SK-N-SH treated with all-trans-retinoic acid at 6 μM for 48 hours (cell line): ENCODE measurements at regions not wholly inside any gene's neighbourhood (a gene's known extent, or its start where the extent isn't known, plus 50 kb on each side); places are given as distances from the start of the nearest gene placed in this dataset.

Experiments
- ATAC-seq: fragments of 200-7000 bp; cut with Tn5 transposase; 3 replicates; pipeline ENCODE4 v1.9.1; 2020; ENCODE audit warnings: mild to moderate bottlenecking, moderate library complexity
- ARNTL ChIP-seq: fragments of 450-650 bp; formaldehyde crosslinking; IDR thresholded peaks from 2 replicates; pipeline ENCODE4 v1.5.0; 2020; ENCODE audit warnings: low read depth, mild to moderate bottlenecking, moderate library complexity, borderline replicate concordance
- BACH2 ChIP-seq: fragments of 250-450 bp; sonication (Bioruptor Pico); IDR thresholded peaks from 2 replicates; pipeline ENCODE4 v1.9.0; 2021; ENCODE audit warnings: mild to moderate bottlenecking, borderline replicate concordance
- CSDC2 ChIP-seq: fragments of 250-450 bp; sonication (Bioruptor Pico); IDR thresholded peaks from 2 replicates; pipeline ENCODE4 v1.5.0; 2020; ENCODE audit warnings: mild to moderate bottlenecking, moderate library complexity
- CSRNP3 ChIP-seq: fragments of 250-450 bp; sonication (Bioruptor Pico); IDR thresholded peaks from 2 replicates; pipeline ENCODE4 v1.5.1; 2021; ENCODE audit warnings: mild to moderate bottlenecking, moderate library complexity
- ESRRG ChIP-seq: fragments of 250-450 bp; sonication (Bioruptor Pico); IDR thresholded peaks from 2 replicates; pipeline ENCODE4 v1.6.1; 2021; ENCODE audit warnings: mild to moderate bottlenecking
- GLIS3 ChIP-seq: fragments of 250-450 bp; sonication (Bioruptor Pico); IDR thresholded peaks from 2 replicates; pipeline ENCODE4 v1.5.0; 2020; ENCODE audit warnings: mild to moderate bottlenecking, moderate library complexity
- ISL1 ChIP-seq: fragments of 250-450 bp; sonication (Bioruptor Pico); IDR thresholded peaks from 2 replicates; pipeline ENCODE4 v2.1.2; 2022; ENCODE audit warnings: mild to moderate bottlenecking, moderate library complexity
- OSR1 ChIP-seq: fragments of 250-450 bp; sonication (Bioruptor Pico); IDR thresholded peaks from 2 replicates; pipeline ENCODE4 v1.8.0; 2022; ENCODE audit warnings: moderate library complexity, mild to moderate bottlenecking, inconsistent platforms
- PATZ1 ChIP-seq: fragments of 250-450 bp; sonication (Bioruptor Pico); IDR thresholded peaks from 2 replicates; pipeline ENCODE4 v1.8.0; 2020; ENCODE audit warnings: mild to moderate bottlenecking, moderate library complexity, borderline replicate concordance
- POU6F1 ChIP-seq: fragments of 250-450 bp; sonication (Bioruptor Pico); IDR thresholded peaks from 2 replicates; pipeline ENCODE4 v1.8.0; 2021; ENCODE audit warnings: low read depth, mild to moderate bottlenecking, moderate library complexity, borderline replicate concordance
- PPARA ChIP-seq: fragments of 250-450 bp; sonication (Bioruptor Pico); IDR thresholded peaks from 2 replicates; pipeline ENCODE4 v1.5.0; 2020; ENCODE audit warnings: mild to moderate bottlenecking, borderline replicate concordance
- RARB ChIP-seq: fragments of 250-450 bp; sonication (Bioruptor Pico); IDR thresholded peaks from 2 replicates; pipeline ENCODE4 v1.8.0; 2021; ENCODE audit warnings: mild to moderate bottlenecking, moderate library complexity
- SNAI2 ChIP-seq: fragments of 250-450 bp; sonication (Bioruptor Pico); IDR thresholded peaks from 2 replicates; pipeline ENCODE4 v1.5.0; 2020; ENCODE audit warnings: mild to moderate bottlenecking, moderate library complexity
- TOX ChIP-seq: fragments of 250-450 bp; sonication (Bioruptor Pico); IDR thresholded peaks from 2 replicates; pipeline ENCODE4 v1.8.0; 2021; ENCODE audit warnings: mild to moderate bottlenecking, moderate library complexity, borderline replicate concordance
- TSHZ2 ChIP-seq: fragments of 250-450 bp; sonication (Bioruptor Pico); IDR thresholded peaks from 2 replicates; pipeline ENCODE4 v1.5.0; 2020; ENCODE audit warnings: mild to moderate bottlenecking, moderate library complexity
- ZC3H10 ChIP-seq: fragments of 250-450 bp; sonication (Bioruptor Pico); IDR thresholded peaks from 2 replicates; pipeline ENCODE4 v1.5.1; 2021; ENCODE audit warnings: mild to moderate bottlenecking, moderate library complexity
- ZFP30 ChIP-seq: fragments of 450-650 bp; formaldehyde crosslinking; IDR thresholded peaks from 2 replicates; pipeline ENCODE4 v1.5.0; 2022; ENCODE audit warnings: mild to moderate bottlenecking, moderate library complexity
- ZNF565 ChIP-seq: fragments of 450-650 bp; formaldehyde crosslinking; conservative IDR thresholded peaks from 2 replicates; pipeline ENCODE4 v1.5.0; 2020; ENCODE audit warnings: low read depth, mild to moderate bottlenecking, moderate library complexity
- ZNF70 ChIP-seq: fragments of 450-650 bp; formaldehyde crosslinking; IDR thresholded peaks from 2 replicates; pipeline ENCODE4 v1.5.0; 2020; ENCODE audit warnings: mild to moderate bottlenecking, moderate library complexity
- ZNF8 ChIP-seq: fragments of 450-650 bp; formaldehyde crosslinking; IDR thresholded peaks from 2 replicates; pipeline ENCODE4 v1.5.0; 2020; ENCODE audit warnings: mild to moderate bottlenecking, moderate library complexity

GRCh38 chr3:187448674-187449073 lies 80.5 kb downstream of the RTP4 start (continued):
- no peak for TF ChIP-seq TSHZ2 (CRISPR knock-in tag)
- no peak for TF ChIP-seq CSDC2
- no peak for TF ChIP-seq PPARA (CRISPR knock-in tag)
- TF ChIP-seq ARNTL (CRISPR knock-in tag), result no peak

DNA sequence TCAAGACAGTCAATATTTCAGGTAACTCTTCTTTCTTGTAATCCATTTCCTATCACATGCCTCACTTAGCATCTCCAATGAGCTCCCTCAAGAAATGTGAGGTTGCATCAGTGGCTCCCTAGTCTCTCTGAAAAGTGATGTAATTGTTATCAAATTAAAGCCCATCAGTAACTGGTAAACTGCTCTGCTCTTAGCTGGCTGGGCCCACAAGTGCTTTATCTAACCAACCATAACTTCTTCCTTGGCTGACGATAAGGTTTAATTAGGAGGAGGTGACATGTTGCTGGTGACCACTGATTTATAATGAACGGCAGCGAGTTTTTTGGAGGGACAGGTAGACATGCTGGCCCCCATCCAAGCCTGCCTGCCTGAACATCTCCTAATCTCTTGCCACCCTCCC lies 79.6 kb downstream of the RTP4 start:
- TF ChIP-seq ARNTL (CRISPR knock-in tag), result no peak
- no peak for ATAC-seq

DNA sequence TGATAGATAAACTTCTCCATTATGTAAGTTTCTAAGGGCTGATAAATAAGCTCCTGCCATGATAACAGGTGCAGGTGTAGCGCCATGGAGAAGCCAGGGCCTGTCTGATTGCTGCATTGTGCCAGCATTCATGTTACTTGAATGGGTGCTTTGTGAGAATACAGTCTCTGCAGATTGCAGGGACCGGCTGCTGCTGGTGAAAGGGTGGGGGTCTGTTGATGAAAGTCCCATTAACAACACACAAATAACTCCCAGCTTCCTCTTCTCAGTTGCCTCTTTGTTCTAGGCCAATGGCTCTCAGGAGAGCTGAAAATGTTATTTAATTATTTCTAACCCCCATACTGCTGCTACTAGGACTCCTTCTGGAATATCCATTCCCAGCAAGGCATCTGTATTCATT lies 77.2 kb downstream of the RTP4 start:
- TF ChIP-seq GLIS3 (CRISPR knock-in tag) (no peak), PPARA (CRISPR knock-in tag) (no peak)
- no peak for ATAC-seq

DNA sequence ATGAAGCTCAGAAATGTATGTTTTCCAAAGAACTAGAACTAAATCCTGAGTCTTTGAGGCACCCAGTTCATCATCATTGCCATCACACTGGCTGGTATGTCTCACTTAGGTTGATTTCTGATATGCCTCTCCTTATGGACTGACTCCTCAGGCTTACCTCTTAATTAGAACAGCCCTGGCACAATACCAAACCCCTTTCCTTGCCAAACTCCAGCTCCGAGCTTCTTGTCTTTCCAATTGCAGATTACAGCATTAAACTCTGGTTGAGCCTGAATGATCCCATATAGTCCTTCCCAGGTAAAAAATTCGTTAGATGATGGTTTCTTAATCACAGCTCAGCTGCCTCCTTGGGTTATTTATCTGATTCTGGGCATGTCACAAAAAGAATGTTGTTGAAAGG lies 66.3 kb downstream of the RTP4 start:
- TF ChIP-seq POU6F1 (CRISPR knock-in tag) (no peak), ZNF70 (CRISPR knock-in tag) (no peak), ZNF565 (no peak), CSRNP3 (CRISPR knock-in tag) (no peak), ZNF8 (CRISPR knock-in tag) (no peak), RARB (CRISPR knock-in tag) (no peak), TOX (CRISPR knock-in tag) (no peak), ZC3H10 (no peak), BACH2 (CRISPR knock-in tag) (no peak), OSR1 (CRISPR knock-in tag) (no peak), ZFP30 (no peak), SNAI2 (CRISPR knock-in tag) (no peak), GLIS3 (CRISPR knock-in tag) (no peak), PATZ1 (CRISPR knock-in tag) (no peak)
- no peak for ATAC-seq

DNA sequence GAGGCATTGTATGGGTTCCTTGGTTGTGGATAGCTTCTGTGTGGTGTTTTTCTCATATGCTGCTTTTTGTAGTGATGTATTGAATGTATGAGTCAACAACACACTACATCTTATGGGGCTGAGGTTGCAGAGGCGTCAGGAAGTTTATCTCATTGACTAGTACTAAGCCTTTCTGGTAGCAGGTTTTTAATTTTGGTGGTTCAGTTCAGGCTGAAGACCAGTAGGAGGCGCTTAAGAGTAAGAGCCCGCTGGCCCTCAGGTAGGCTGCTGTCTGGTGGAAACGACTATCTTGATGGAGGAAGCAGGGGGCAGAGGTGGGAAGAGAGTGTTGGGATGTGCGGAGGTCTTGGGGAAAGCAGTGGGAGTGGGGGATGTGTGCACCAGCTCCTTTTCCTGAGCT lies 62.4 kb downstream of the RTP4 start:
- no peak for TF ChIP-seq POU6F1 (CRISPR knock-in tag)
- TF ChIP-seq OSR1 (CRISPR knock-in tag), result no peak
- TF ChIP-seq ISL1 (CRISPR knock-in tag), result no peak
- TF ChIP-seq GLIS3 (CRISPR knock-in tag), result no peak
- TF ChIP-seq PPARA (CRISPR knock-in tag), result no peak
- no peak for TF ChIP-seq ESRRG
- no peak for TF ChIP-seq ZNF70 (CRISPR knock-in tag)
- no peak for TF ChIP-seq CSRNP3 (CRISPR knock-in tag)
- no peak for TF ChIP-seq SNAI2 (CRISPR knock-in tag)
- no peak for TF ChIP-seq CSDC2
- TF ChIP-seq TSHZ2 (CRISPR knock-in tag), result no peak
- ATAC-seq, result no peak
